ENCODE measurements at regions not wholly inside any gene's neighbourhood (a gene's known extent, or its start where the extent isn't known, plus 50 kb on each side); places are given as distances from the start of the nearest gene placed in this dataset.

- TF ChIP-seq SMYD3 (CRISPR knock-in tag; IDR thresholded peaks at IDR 0.05) = no peak; the same call in 1 of the 2 replicates
- TF ChIP-seq ZFX (CRISPR knock-in tag; IDR thresholded peaks at IDR 0.05; ENCODE audit: low read depth) = peak; percentile 60
- no peak; the same call in 1 of the 2 replicates for TF ChIP-seq ZFP91 (CRISPR knock-in tag; IDR thresholded peaks at IDR 0.05; ENCODE audit: borderline replicate concordance)
- no peak for TF ChIP-seq SNAPC5 (CRISPR knock-in tag; IDR thresholded peaks at IDR 0.05; ENCODE audit: borderline replicate concordance)
- no peak for TF ChIP-seq KMT2A (CRISPR knock-in tag; IDR thresholded peaks at IDR 0.05)
- no peak for TF ChIP-seq ZNF274 (CRISPR knock-in tag; IDR thresholded peaks at IDR 0.05)
- TF ChIP-seq POGZ (CRISPR knock-in tag; IDR thresholded peaks at IDR 0.05) = peak; percentile 74
- no peak for TF ChIP-seq TBP (CRISPR knock-in tag; IDR thresholded peaks at IDR 0.05)
- no peak for TF ChIP-seq HNRNPLL (IDR thresholded peaks at IDR 0.05; ENCODE audit: low read depth, low read length, poor library complexity, severe bottlenecking)
- TF ChIP-seq SRSF1 (optimal IDR thresholded peaks at IDR 0.05; ENCODE audit: low read depth, low read length) = no peak
- no peak for TF ChIP-seq ZBTB14 (CRISPR knock-in tag; IDR thresholded peaks at IDR 0.05)
- no peak for TF ChIP-seq ZNF318 (CRISPR knock-in tag; IDR thresholded peaks at IDR 0.05)
- 0 out of 2 replicates have a peak, but pooled peaks have one; percentile 30 for TF ChIP-seq ARHGAP35 (CRISPR knock-in tag; IDR thresholded peaks at IDR 0.05; ENCODE audit: borderline replicate concordance)
- no peak for TF ChIP-seq ZNF333 (CRISPR knock-in tag; IDR thresholded peaks at IDR 0.05; ENCODE audit: borderline replicate concordance)
- TF ChIP-seq SUZ12 (IDR thresholded peaks at IDR 0.05; ENCODE audit: low read depth, low read length) = no peak
- TF ChIP-seq ZNF615 (CRISPR knock-in tag; IDR thresholded peaks at IDR 0.05; ENCODE audit: borderline replicate concordance) = no peak
- no peak for TF ChIP-seq ATF3 (CRISPR knock-in tag; IDR thresholded peaks at IDR 0.05)
- no peak for TF ChIP-seq ZFP41 (CRISPR knock-in tag; IDR thresholded peaks at IDR 0.05; ENCODE audit: borderline replicate concordance)
Measured at GRCh38 chr1:234721476-234722269, 111.7 kb upstream of the IRF2BP2 start (continued).
